ENCODE measurements at regions not wholly inside any gene's neighbourhood (a gene's known extent, or its start where the extent isn't known, plus 50 kb on each side); places are given as distances from the start of the nearest gene placed in this dataset.
A peak's percentile ranks its signal among the peaks of the same experiment; 100 is the strongest.

GRCh38 chr5:171588790-171589189, 169.3 kb downstream of the FGF18 start:
- H3K9ac ChIP-seq = no peak overlapping the region

GRCh38 chr5:171589461-171589860, 170.0 kb downstream of the FGF18 start:
- H3K36me3 ChIP-seq = no peaks in the 10 kb centered on the region
- no peaks in the 10 kb centered on the region for H4K20me1 ChIP-seq
- peaks cover 6% of the 10 kb centered on the region; the same call in 1 of the 2 replicates for H3K4me1 ChIP-seq
- H3K27me3 ChIP-seq = no peaks in the 10 kb centered on the region
- H3K4me3 ChIP-seq = no peak overlapping the region
- no peak overlapping the region for H3K27ac ChIP-seq
- TF ChIP-seq Cebpa-rat (IDR thresholded peaks at IDR 0.05) = no peak
- H3K9me3 ChIP-seq = no peaks in the 10 kb centered on the region
- H3K4me2 ChIP-seq = no peak overlapping the region
- H3K9ac ChIP-seq = no peak overlapping the region

More at GRCh38 chr5:171588790-171589189, 169.3 kb downstream of the FGF18 start:
- Histone ChIP-seq H3K36me3 (no peaks in the 10 kb centered on the region), H3K4me2 (no peak overlapping the region), H3K27ac (no peak overlapping the region), H3K27me3 (no peaks in the 10 kb centered on the region), H3K4me3 (no peak overlapping the region), H3K9me3 (no peaks in the 10 kb centered on the region), H4K20me1 (no peaks in the 10 kb centered on the region), H3K4me1 (peaks cover 4% of the 10 kb centered on the region; the same call in 1 of the 2 replicates)
- no peak for TF ChIP-seq Cebpa-rat (IDR thresholded peaks at IDR 0.05)

- no peak overlapping the region for H3K27ac ChIP-seq
- H3K4me1 ChIP-seq = peaks cover 6% of the 10 kb centered on the region; the same call in 1 of the 2 replicates
- no peak overlapping the region for H3K9ac ChIP-seq
- H3K4me3 ChIP-seq = no peak overlapping the region
- TF ChIP-seq Cebpa-rat (IDR thresholded peaks at IDR 0.05) = no peak
- no peaks in the 10 kb centered on the region for H3K36me3 ChIP-seq
- H3K27me3 ChIP-seq = no peaks in the 10 kb centered on the region
- H4K20me1 ChIP-seq = no peaks in the 10 kb centered on the region
- no peak overlapping the region for H3K4me2 ChIP-seq
- no peaks in the 10 kb centered on the region for H3K9me3 ChIP-seq
Observed at GRCh38 chr5:171592076-171592475, 172.6 kb downstream of the FGF18 start.

- Histone ChIP-seq H3K4me2 (no peak overlapping the region), H3K9me3 (no peaks in the 10 kb centered on the region), H3K36me3 (no peaks in the 10 kb centered on the region), H3K27ac (no peak overlapping the region), H3K4me3 (no peak overlapping the region), H3K4me1 (peaks cover 6% of the 10 kb centered on the region; the same call in 1 of the 2 replicates), H3K9ac (no peak overlapping the region), H4K20me1 (no peaks in the 10 kb centered on the region), H3K27me3 (no peaks in the 10 kb centered on the region)
- TF ChIP-seq Cebpa-rat (IDR thresholded peaks at IDR 0.05) = no peak
Observed at GRCh38 chr5:171592736-171593135, 173.3 kb downstream of the FGF18 start.

GRCh38 chr5:171593401-171593800, 174.0 kb downstream of the FGF18 start:
- Histone ChIP-seq H3K9me3 (no peaks in the 10 kb centered on the region), H3K27me3 (no peaks in the 10 kb centered on the region), H3K27ac (no peak overlapping the region), H3K4me1 (peaks cover 6% of the 10 kb centered on the region; the same call in 1 of the 2 replicates), H3K4me3 (no peak overlapping the region), H4K20me1 (no peaks in the 10 kb centered on the region), H3K9ac (no peak overlapping the region), H3K36me3 (no peaks in the 10 kb centered on the region), H3K4me2 (0 out of 2 replicates have a peak overlapping the region, but pooled peaks have one; percentile 1)
- TF ChIP-seq Cebpa-rat (IDR thresholded peaks at IDR 0.05) = no peak

- Histone ChIP-seq H4K20me1 (no peaks in the 10 kb centered on the region), H3K9ac (no peak overlapping the region), H3K4me2 (0 out of 2 replicates have a peak overlapping the region, but pooled peaks have one; percentile 1), H3K27ac (no peak overlapping the region), H3K36me3 (no peaks in the 10 kb centered on the region), H3K4me1 (peaks cover 6% of the 10 kb centered on the region; the same call in 1 of the 2 replicates), H3K4me3 (no peak overlapping the region), H3K9me3 (no peaks in the 10 kb centered on the region), H3K27me3 (no peaks in the 10 kb centered on the region)
- TF ChIP-seq Cebpa-rat (IDR thresholded peaks at IDR 0.05) = no peak
Observed at GRCh38 chr5:171593976-171594375, 174.5 kb downstream of the FGF18 start.

GRCh38 chr5:171595401-171595800, 176.0 kb downstream of the FGF18 start:
- peaks cover 7% of the 10 kb centered on the region for H3K4me1 ChIP-seq
- H3K4me3 ChIP-seq = no peak overlapping the region
- no peaks in the 10 kb centered on the region for H4K20me1 ChIP-seq
- H3K27ac ChIP-seq = no peak overlapping the region
- no peak overlapping the region for H3K4me2 ChIP-seq
- H3K9me3 ChIP-seq = no peaks in the 10 kb centered on the region
- no peak overlapping the region for H3K9ac ChIP-seq
- no peaks in the 10 kb centered on the region for H3K27me3 ChIP-seq
- no peaks in the 10 kb centered on the region for H3K36me3 ChIP-seq
- no peak for TF ChIP-seq Cebpa-rat (IDR thresholded peaks at IDR 0.05)

GRCh38 chr5:171595801-171596231, 176.4 kb downstream of the FGF18 start:
- H3K4me1 ChIP-seq = peaks cover 11% of the 10 kb centered on the region
- no peak overlapping the region for H3K9ac ChIP-seq
- no peak overlapping the region for H3K4me3 ChIP-seq
- no peaks in the 10 kb centered on the region for H3K27me3 ChIP-seq
- no peaks in the 10 kb centered on the region for H3K9me3 ChIP-seq
- H4K20me1 ChIP-seq = no peaks in the 10 kb centered on the region
- no peak overlapping the region for H3K4me2 ChIP-seq
- H3K36me3 ChIP-seq = no peaks in the 10 kb centered on the region
- TF ChIP-seq Cebpa-rat (IDR thresholded peaks at IDR 0.05) = no peak
- H3K27ac ChIP-seq = no peak overlapping the region

GRCh38 chr5:171596391-171596878, 177.0 kb downstream of the FGF18 start:
- Histone ChIP-seq H3K27ac (no peak overlapping the region), H3K4me2 (no peak overlapping the region)

GRCh38 chr5:171597946-171598640, 178.6 kb downstream of the FGF18 start:
- no peak overlapping the region for H3K4me2 ChIP-seq
- no peaks in the 10 kb centered on the region for H3K27me3 ChIP-seq
- H3K9me3 ChIP-seq = no peaks in the 10 kb centered on the region
- no peaks in the 10 kb centered on the region for H4K20me1 ChIP-seq
- no peaks in the 10 kb centered on the region for H3K36me3 ChIP-seq
- H3K9ac ChIP-seq = no peak overlapping the region
- H3K4me3 ChIP-seq = no peak overlapping the region
- H3K27ac ChIP-seq = no peak overlapping the region
- H3K4me1 ChIP-seq = peaks cover 19% of the 10 kb centered on the region
- no peak for TF ChIP-seq Cebpa-rat (IDR thresholded peaks at IDR 0.05)

More at GRCh38 chr5:171596391-171596878, 177.0 kb downstream of the FGF18 start:
- Histone ChIP-seq H3K4me1 (peaks cover 17% of the 10 kb centered on the region), H3K9ac (no peak overlapping the region), H3K9me3 (no peaks in the 10 kb centered on the region), H3K27me3 (no peaks in the 10 kb centered on the region), H3K4me3 (no peak overlapping the region), H3K36me3 (no peaks in the 10 kb centered on the region), H4K20me1 (no peaks in the 10 kb centered on the region)
- TF ChIP-seq Cebpa-rat (IDR thresholded peaks at IDR 0.05) = no peak
